SH-SY5Y (cell line): ENCODE measurements at regions not wholly inside any gene's neighbourhood (a gene's known extent, or its start where the extent isn't known, plus 50 kb on each side); places are given as distances from the start of the nearest gene placed in this dataset.

ENCODE experiments used
- GATA2 ChIP-seq: IDR thresholded peaks from 2 replicates; pipeline ENCODE4 v1.6.1; 2011; ENCODE audit warnings: mild to moderate bottlenecking, low read depth, low read length
- GATA3 ChIP-seq: IDR thresholded peaks from 2 replicates; pipeline ENCODE4 v1.6.1; 2011; ENCODE audit warnings: low read depth, mild to moderate bottlenecking, low read length, moderate library complexity

DNA sequence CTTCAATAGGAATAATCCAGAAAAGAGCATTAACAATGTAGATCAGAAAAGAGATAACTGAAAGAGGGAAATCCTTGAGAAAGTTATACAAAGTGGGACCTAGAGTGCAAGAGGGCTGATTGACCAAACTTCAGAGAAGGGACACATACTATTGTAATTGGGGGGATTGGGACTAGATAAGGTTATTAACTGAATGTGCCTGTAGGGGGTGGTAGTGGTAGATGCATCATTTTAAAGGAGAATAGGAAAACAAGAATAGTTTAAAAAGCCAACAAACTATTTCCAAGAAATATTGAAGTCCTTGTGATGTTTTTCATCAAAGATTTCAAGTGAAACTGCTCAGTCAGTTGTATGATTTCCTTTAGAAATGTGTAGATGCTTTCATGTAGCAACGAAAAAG is 468.5 kb downstream of the TAF11L14 start:
- TF ChIP-seq GATA2 (no peak), GATA3 (no peak)
